Glutamatergic neuron (in vitro differentiated cells): ENCODE measurements at regions not wholly inside any gene's neighbourhood (a gene's known extent, or its start where the extent isn't known, plus 50 kb on each side); places are given as distances from the start of the nearest gene placed in this dataset.

Source experiments
- DNase-seq: peaks from one replicate; pipeline ENCODE4 v3.0.0; 2022
- H3K27ac Mint-ChIP-seq: one replicate; pipeline ENCODE4 v1.8.0; 2020; ENCODE audit warnings: mild to moderate bottlenecking, mixed read lengths, inconsistent platforms; ENCODE audit not compliant: unreplicated experiment
- H3K27me3 Mint-ChIP-seq: one replicate; pipeline ENCODE4 v1.8.0; 2020; ENCODE audit warnings: mild to moderate bottlenecking, moderate library complexity, mixed read lengths, inconsistent platforms; ENCODE audit not compliant: unreplicated experiment
- H3K36me3 Mint-ChIP-seq: one replicate; pipeline ENCODE4 v1.8.0; 2020; ENCODE audit warnings: mild to moderate bottlenecking, mixed read lengths, inconsistent platforms; ENCODE audit not compliant: unreplicated experiment
- H3K4me1 Mint-ChIP-seq: one replicate; pipeline ENCODE4 v1.8.0; 2020; ENCODE audit warnings: mild to moderate bottlenecking, low read depth, mixed read lengths, inconsistent platforms; ENCODE audit not compliant: unreplicated experiment
- H3K4me3 Mint-ChIP-seq: one replicate; pipeline ENCODE4 v1.8.0; 2020; ENCODE audit warnings: mild to moderate bottlenecking, mixed read lengths, inconsistent platforms; ENCODE audit not compliant: unreplicated experiment
- H3K9me3 Mint-ChIP-seq: one replicate; pipeline ENCODE4 v1.8.0; 2020; ENCODE audit warnings: mild to moderate bottlenecking, moderate library complexity, mixed read lengths, inconsistent platforms; ENCODE audit not compliant: unreplicated experiment
- CTCF ChIP-seq: fragments of 200-600 bp; sonication (generic); IDR thresholded peaks from one replicate; pipeline ENCODE4 v1.5.0; 2021; ENCODE audit not compliant: partially characterized antibody, unreplicated experiment

GRCh38 chrX:84611843-84612636 lies 109.8 kb upstream of the HDX start:
- H3K36me3 Mint-ChIP-seq: no peaks in the 10 kb centered on the region
- H3K27me3 Mint-ChIP-seq: no peaks in the 10 kb centered on the region
- H3K4me1 Mint-ChIP-seq: no peaks in the 10 kb centered on the region
- no peak for TF ChIP-seq CTCF
- H3K4me3 Mint-ChIP-seq: no peak overlapping the region
- DNase-seq: no peak
- no peak overlapping the region for H3K27ac Mint-ChIP-seq
- peaks cover 2% of the 10 kb centered on the region for H3K9me3 Mint-ChIP-seq

GRCh38 chrX:84634201-84634782 lies 132.0 kb upstream of the HDX start:
- no peaks in the 10 kb centered on the region for H3K9me3 Mint-ChIP-seq

GRCh38 chrX:84666086-84666485 lies 163.8 kb upstream of the HDX start:
- no peak for TF ChIP-seq CTCF
- no peak for DNase-seq
- H3K4me3 Mint-ChIP-seq: no peak overlapping the region
- H3K36me3 Mint-ChIP-seq: no peaks in the 10 kb centered on the region
- no peaks in the 10 kb centered on the region for H3K4me1 Mint-ChIP-seq
- no peaks in the 10 kb centered on the region for H3K9me3 Mint-ChIP-seq
- no peak overlapping the region for H3K27ac Mint-ChIP-seq
- no peaks in the 10 kb centered on the region for H3K27me3 Mint-ChIP-seq

More at GRCh38 chrX:84634201-84634782, 132.0 kb upstream of the HDX start:
- H3K4me1 Mint-ChIP-seq: no peaks in the 10 kb centered on the region
- no peak overlapping the region for H3K27ac Mint-ChIP-seq
- no peaks in the 10 kb centered on the region for H3K27me3 Mint-ChIP-seq
- H3K4me3 Mint-ChIP-seq: no peak overlapping the region
- no peaks in the 10 kb centered on the region for H3K36me3 Mint-ChIP-seq
- no peak for DNase-seq
- no peak for TF ChIP-seq CTCF

GRCh38 chrX:84690228-84690627 lies 188.0 kb upstream of the HDX start:
- Mint-ChIP-seq H3K27me3 (no peaks in the 10 kb centered on the region), H3K4me3 (no peak overlapping the region), H3K36me3 (no peaks in the 10 kb centered on the region), H3K27ac (no peak overlapping the region), H3K4me1 (peaks cover 2% of the 10 kb centered on the region), H3K9me3 (no peaks in the 10 kb centered on the region)
- DNase-seq: no peak
- TF ChIP-seq CTCF: no peak

GRCh38 chrX:84709987-84710386 lies 207.7 kb upstream of the HDX start:
- Mint-ChIP-seq H3K27me3 (no peaks in the 10 kb centered on the region), H3K27ac (no peak overlapping the region), H3K4me3 (no peak overlapping the region), H3K36me3 (no peaks in the 10 kb centered on the region), H3K9me3 (no peaks in the 10 kb centered on the region), H3K4me1 (no peaks in the 10 kb centered on the region)
- TF ChIP-seq CTCF: no peak
- no peak for DNase-seq
